SU-DHL-6 (cell line): ENCODE measurements at regions not wholly inside any gene's neighbourhood (a gene's known extent, or its start where the extent isn't known, plus 50 kb on each side); places are given as distances from the start of the nearest gene placed in this dataset.

ENCODE experiments used
- CTCF ChIP-seq: fragments of 200-600 bp; sonication (generic); IDR thresholded peaks from one replicate; pipeline ENCODE4 v1.5.1; 2017; ENCODE audit warnings: antibody characterized with exemption, mild to moderate bottlenecking, low read length, moderate library complexity; ENCODE audit not compliant: insufficient read depth, poor library complexity, severe bottlenecking
- EZH2phosphoT487 ChIP-seq: fragments of 200-600 bp; sonication (generic), shearing (Covaris generic); conservative IDR thresholded peaks from 2 replicates; pipeline ENCODE4 v1.6.1; 2018; ENCODE audit warnings: mild to moderate bottlenecking, antibody characterized with exemption, low read length, moderate library complexity, mixed read lengths

- TF ChIP-seq CTCF (no peak), EZH2phosphoT487 (no peak)
Measured at GRCh38 chr3:25133588-25133987, 294.5 kb upstream of the RARB start.
